DOHH2 (cell line): ENCODE measurements at regions not wholly inside any gene's neighbourhood (a gene's known extent, or its start where the extent isn't known, plus 50 kb on each side); places are given as distances from the start of the nearest gene placed in this dataset.

Experiments used
- H3F3A ChIP-seq: fragments of 200-600 bp; sonication (generic), shearing (Covaris generic); 2 replicates; pipeline ENCODE4 v1.6.0; 2016; ENCODE audit warnings: antibody characterized with exemption, mild to moderate bottlenecking; ENCODE audit not compliant: control insufficient read depth, insufficient read depth
- H3K27ac ChIP-seq: fragments of 200-600 bp; sonication (generic); 2 replicates; pipeline ENCODE4 v1.5.1; 2014; ENCODE audit warnings: low read depth, mild to moderate bottlenecking, low read length, moderate library complexity
- H3K27me3 ChIP-seq: fragments of 200-600 bp; sonication (generic); 2 replicates; pipeline ENCODE4 v1.6.1; 2014; ENCODE audit warnings: mild to moderate bottlenecking, low read length, mixed read lengths; ENCODE audit not compliant: control insufficient read depth
- H3K36me3 ChIP-seq: fragments of 200-600 bp; sonication (generic); 2 replicates; pipeline ENCODE4 v1.6.1; 2014; ENCODE audit warnings: mild to moderate bottlenecking, low read length, moderate library complexity, mixed read lengths; ENCODE audit not compliant: control insufficient read depth
- H3K4me1 ChIP-seq: fragments of 200-600 bp; sonication (generic); 2 replicates; pipeline ENCODE4 v1.6.1; 2014; ENCODE audit warnings: mild to moderate bottlenecking, low read length, mixed read lengths; ENCODE audit not compliant: control insufficient read depth
- H3K4me2 ChIP-seq: fragments of 200-600 bp; sonication (generic); 2 replicates; pipeline ENCODE4 v1.6.0; 2014; ENCODE audit warnings: mild to moderate bottlenecking, low read length, moderate library complexity
- H3K4me3 ChIP-seq: fragments of 200-600 bp; sonication (generic); 2 replicates; pipeline ENCODE4 v1.5.1; 2014; ENCODE audit warnings: mild to moderate bottlenecking, low read length, mixed read lengths
- H3K79me2 ChIP-seq: fragments of 200-600 bp; sonication (generic); 2 replicates; pipeline ENCODE4 v1.6.1; 2014; ENCODE audit warnings: mild to moderate bottlenecking, low read length, mixed read lengths; ENCODE audit not compliant: control insufficient read depth
- H3K9me2 ChIP-seq: fragments of 200-600 bp; sonication (generic); replicated peaks from 2 replicates; pipeline ENCODE4 v1.6.1; 2014; ENCODE audit warnings: mild to moderate bottlenecking, low read length, mixed read lengths; ENCODE audit not compliant: control insufficient read depth
- H3K9me3 ChIP-seq: fragments of 200-600 bp; sonication (generic); 2 replicates; pipeline ENCODE4 v1.6.1; 2014; ENCODE audit warnings: antibody characterized with exemption, low read length, mixed read lengths; ENCODE audit not compliant: control insufficient read depth, insufficient read depth
- H4K20me1 ChIP-seq: fragments of 200-600 bp; sonication (generic); 2 replicates; pipeline ENCODE4 v1.6.0; 2014; ENCODE audit warnings: low read depth, mild to moderate bottlenecking, antibody characterized with exemption, low read length, moderate library complexity; ENCODE audit not compliant: control insufficient read depth, insufficient read depth
- CTCF ChIP-seq: fragments of 200-600 bp; sonication (generic); IDR thresholded peaks from one replicate; pipeline ENCODE4 v1.5.1; 2014; ENCODE audit warnings: antibody characterized with exemption, mild to moderate bottlenecking, low read depth, low read length; ENCODE audit not compliant: poor library complexity, severe bottlenecking
- EZH2phosphoT487 ChIP-seq: fragments of 200-600 bp; sonication (generic); IDR thresholded peaks from 2 replicates; pipeline ENCODE4 v1.6.1; 2017; ENCODE audit warnings: borderline replicate concordance, mild to moderate bottlenecking, antibody characterized with exemption, low read length, moderate library complexity, mixed read lengths

GRCh38 chrX:131779306-131779705, 235.4 kb downstream of the OR13H1 start:
- H3K27ac ChIP-seq: no peak overlapping the region
- no peaks in the 10 kb centered on the region for H3K36me3 ChIP-seq
- no peaks in the 10 kb centered on the region for H3K9me3 ChIP-seq
- no peaks in the 10 kb centered on the region for H3F3A ChIP-seq
- H3K4me2 ChIP-seq: no peak overlapping the region
- no peaks in the 10 kb centered on the region for H3K27me3 ChIP-seq
- H3K4me1 ChIP-seq: no peaks in the 10 kb centered on the region
- H3K79me2 ChIP-seq: no peaks in the 10 kb centered on the region
- H3K9me2 ChIP-seq: no peaks in the 10 kb centered on the region
- TF ChIP-seq EZH2phosphoT487 (no peak), CTCF (no peak)
- no peak overlapping the region for H3K4me3 ChIP-seq
- no peaks in the 10 kb centered on the region for H4K20me1 ChIP-seq

DNA sequence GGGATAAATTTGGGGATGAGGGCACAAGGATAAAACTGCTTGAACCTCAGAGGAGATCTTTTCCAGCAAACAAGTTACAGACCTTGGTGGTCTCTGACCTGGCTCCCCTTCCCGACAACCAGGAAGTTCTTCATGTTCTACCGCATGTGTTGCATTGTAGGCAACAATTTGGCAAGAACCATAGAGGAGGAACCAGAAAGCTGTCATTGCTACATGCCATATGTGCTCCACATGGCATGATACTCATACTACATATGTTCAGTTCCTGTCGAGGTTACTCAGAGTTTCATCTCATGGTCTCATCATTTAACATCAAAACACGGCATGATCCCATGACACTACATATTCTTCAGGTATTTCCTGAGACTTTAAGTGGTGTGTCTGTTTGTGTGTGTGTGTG, 235.9 kb downstream of the OR13H1 start:
- Histone ChIP-seq H3K4me2 (no peak overlapping the region), H3K36me3 (no peaks in the 10 kb centered on the region), H3K27ac (no peak overlapping the region), H4K20me1 (no peaks in the 10 kb centered on the region), H3K9me3 (no peaks in the 10 kb centered on the region), H3F3A (no peaks in the 10 kb centered on the region), H3K4me1 (no peaks in the 10 kb centered on the region), H3K27me3 (no peaks in the 10 kb centered on the region), H3K4me3 (no peak overlapping the region), H3K9me2 (no peaks in the 10 kb centered on the region), H3K79me2 (no peaks in the 10 kb centered on the region)
- TF ChIP-seq EZH2phosphoT487 (no peak), CTCF (no peak)

- Histone ChIP-seq H3K27ac (no peak overlapping the region), H3F3A (no peaks in the 10 kb centered on the region), H3K79me2 (no peaks in the 10 kb centered on the region), H3K4me2 (no peak overlapping the region), H3K9me2 (no peaks in the 10 kb centered on the region), H3K9me3 (no peaks in the 10 kb centered on the region), H3K36me3 (no peaks in the 10 kb centered on the region), H4K20me1 (no peaks in the 10 kb centered on the region), H3K4me3 (no peak overlapping the region), H3K27me3 (no peaks in the 10 kb centered on the region), H3K4me1 (no peaks in the 10 kb centered on the region)
- no peak for TF ChIP-seq EZH2phosphoT487
- no peak for TF ChIP-seq CTCF
Observed at GRCh38 chrX:131782646-131783045, 238.8 kb downstream of the OR13H1 start.
